ENCODE measurements at regions not wholly inside any gene's neighbourhood (a gene's known extent, or its start where the extent isn't known, plus 50 kb on each side); places are given as distances from the start of the nearest gene placed in this dataset.

GRCh38 chr18:49655266-49656072 is 93.6 kb downstream of the LIPG start:
- no peak for DNase-seq

- DNase-seq = no peak
These were observed 92.5 kb downstream of the LIPG start for GRCh38 chr18:49654347-49654746.

GRCh38 chr18:49652881-49653724 is 91.2 kb downstream of the LIPG start:
- DNase-seq = no peak

DNA sequence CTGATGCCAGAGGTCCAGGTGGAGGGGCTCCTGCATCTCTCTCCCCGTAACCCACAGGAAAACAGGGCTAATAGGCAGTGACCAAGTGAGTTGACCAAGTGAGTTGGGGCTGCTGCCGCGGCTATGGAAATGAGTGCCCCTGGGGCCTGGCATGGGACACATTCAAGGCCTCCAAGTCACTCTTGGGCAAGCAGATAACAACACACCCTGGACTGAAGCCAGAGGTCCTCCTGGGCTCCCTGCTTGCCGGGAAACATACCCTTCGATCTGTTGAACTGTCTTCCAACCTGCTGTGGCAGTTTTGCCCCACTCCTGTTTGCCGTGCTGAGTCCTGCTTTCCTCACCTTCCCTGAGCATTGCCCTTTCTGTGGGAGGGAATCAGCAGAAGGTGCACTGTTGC is 89.2 kb downstream of the LIPG start:
- DNase-seq = no peak

DNA sequence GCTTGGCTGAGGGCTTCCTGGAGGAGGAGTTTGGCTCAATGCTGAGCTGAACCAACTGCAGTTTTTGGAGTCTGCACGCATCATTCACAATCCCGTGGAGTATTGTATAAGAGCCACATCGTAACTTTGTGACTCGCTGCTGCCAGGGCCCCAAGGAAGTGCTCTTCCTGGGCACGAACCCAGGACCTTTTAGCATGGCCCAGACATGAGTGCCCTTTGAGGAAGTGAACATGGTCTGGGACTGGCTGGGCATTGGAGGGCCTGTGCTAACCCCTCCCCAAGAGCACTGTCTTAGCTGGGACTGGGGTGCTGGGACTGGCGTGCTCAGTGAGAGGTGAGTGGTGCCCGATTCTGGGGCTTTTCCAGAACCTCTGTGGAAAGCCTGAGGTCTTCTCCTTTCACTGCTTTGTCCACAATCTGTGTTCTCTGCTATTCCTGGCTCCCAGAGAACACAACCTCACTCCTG is 88.6 kb downstream of the LIPG start:
- no peak for DNase-seq

DNA sequence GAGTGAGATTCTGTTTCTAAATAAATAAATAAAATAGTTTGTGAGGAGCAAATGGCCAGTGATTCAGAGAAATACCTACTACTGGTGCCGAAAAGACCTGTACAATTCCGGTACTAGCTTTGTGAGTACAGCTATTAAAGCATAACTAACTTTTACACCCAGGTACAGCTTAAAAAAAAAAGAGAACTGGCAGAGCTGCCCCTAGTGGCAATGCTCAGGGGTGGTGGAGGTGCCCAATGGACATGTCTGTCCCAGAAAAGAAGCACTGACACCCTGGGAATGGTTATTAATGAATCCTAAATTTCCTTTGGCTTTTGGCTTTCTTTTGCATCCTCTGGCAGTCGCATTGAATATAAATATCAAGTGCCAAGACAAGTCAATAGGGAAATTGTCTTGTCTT is 87.0 kb downstream of the LIPG start:
- no peak for DNase-seq

Measured in NCI-H1930 (cell line).